Ascending aorta (tissue), 2 donors: ENCODE measurements at regions not wholly inside any gene's neighbourhood (a gene's known extent, or its start where the extent isn't known, plus 50 kb on each side); places are given as distances from the start of the nearest gene placed in this dataset.

Experiments used
- DNase-seq, 2 donors: peaks; one replicate each; pipeline ENCODE4 v3.0.0-alpha.2; 2019; ENCODE audit warnings: low spot score in 2 of 2
- H3K27ac ChIP-seq, 2 donors: fragments of 200-600 bp; sonication (generic); one replicate each; pipeline ENCODE4 v1.5.1; 2016 to 2017; ENCODE audit warnings: mild to moderate bottlenecking in 1 of 2
- H3K27me3 ChIP-seq: fragments of 200-600 bp; sonication (generic); one replicate; pipeline ENCODE4 v1.5.1; 2017
- H3K36me3 ChIP-seq, 2 donors: fragments of 200-600 bp; sonication (generic); one replicate each; pipeline ENCODE4 v1.5.1; 2016
- H3K4me1 ChIP-seq, 2 donors: fragments of 200-600 bp; sonication (generic); one replicate each; pipeline ENCODE4 v1.5.1; 2016 to 2017; ENCODE audit warnings: mild to moderate bottlenecking in 1 of 2
- H3K4me3 ChIP-seq, 2 donors: fragments of 200-600 bp; sonication (generic); one replicate each; pipeline ENCODE4 v1.5.1; 2016 to 2017; ENCODE audit warnings: mild to moderate bottlenecking in 1 of 2
- H3K9me3 ChIP-seq, 2 donors: fragments of 200-600 bp; sonication (generic); one replicate each; pipeline ENCODE4 v1.5.1; 2016
- CTCF ChIP-seq, 3 experiments: fragments of 200-600 bp in 2 of 3; fragments of 450-650 bp in 1 of 3; sonication (generic) in 2 of 3; IDR thresholded peaks; one replicate each; pipeline ENCODE4 v1.5.1; 2016 to 2019; ENCODE audit warnings: antibody characterized with exemption in 3 of 3, mild to moderate bottlenecking in 1 of 3, moderate library complexity in 1 of 3
- intact Hi-C: fragments of 100-400 bp; cut with DNase I; formaldehyde crosslinking; loops from one replicate; pipeline ENCODE4 v1.15.1; 2023

GRCh38 chr16:79535130-79535529 lies 65.4 kb downstream of the MAF start:
- intact Hi-C loops: no loop called here
- H3K27me3 ChIP-seq: no peaks in the 10 kb centered on the region
- no peak overlapping the region for H3K4me3 ChIP-seq
- no peaks in the 10 kb centered on the region for H3K9me3 ChIP-seq
- no peaks in the 10 kb centered on the region for H3K4me1 ChIP-seq
- H3K36me3 ChIP-seq: no peaks in the 10 kb centered on the region
- no peak for TF ChIP-seq CTCF (IDR thresholded peaks at IDR 0.05)
- H3K27ac ChIP-seq: no peak overlapping the region
- no peak for DNase-seq

GRCh38 chr16:79534143-79534542 lies 66.4 kb downstream of the MAF start:
- intact Hi-C loops: no loop called here
- no peaks in the 10 kb centered on the region for H3K36me3 ChIP-seq
- no peak for DNase-seq
- no peaks in the 10 kb centered on the region for H3K27me3 ChIP-seq
- no peaks in the 10 kb centered on the region for H3K4me1 ChIP-seq
- no peak overlapping the region for H3K4me3 ChIP-seq
- no peak for TF ChIP-seq CTCF (IDR thresholded peaks at IDR 0.05)
- H3K9me3 ChIP-seq: no peaks in the 10 kb centered on the region
- H3K27ac ChIP-seq: no peak overlapping the region

- DNase-seq: no peak
- TF ChIP-seq CTCF (IDR thresholded peaks at IDR 0.05): no peak
- H3K27ac ChIP-seq: no peak overlapping the region
- intact Hi-C loops: no loop called here
- H3K9me3 ChIP-seq: no peaks in the 10 kb centered on the region
- no peaks in the 10 kb centered on the region for H3K36me3 ChIP-seq
- no peaks in the 10 kb centered on the region for H3K27me3 ChIP-seq
- peaks cover 0 to under 1% of the 10 kb centered on the region in 2 donors for H3K4me1 ChIP-seq
- H3K4me3 ChIP-seq: no peak overlapping the region
Observed at GRCh38 chr16:79533292-79533691, 67.2 kb downstream of the MAF start.

- DNase-seq: no peak
- TF ChIP-seq CTCF (IDR thresholded peaks at IDR 0.05): no peak
- H3K9me3 ChIP-seq: no peaks in the 10 kb centered on the region
- no peaks in the 10 kb centered on the region for H3K27me3 ChIP-seq
- H3K4me3 ChIP-seq: no peak overlapping the region
- intact Hi-C loops: no loop called here
- peaks cover 0 to 3% of the 10 kb centered on the region in 2 donors for H3K4me1 ChIP-seq
- H3K36me3 ChIP-seq: no peaks in the 10 kb centered on the region
- no peak overlapping the region for H3K27ac ChIP-seq
Observed at GRCh38 chr16:79532785-79533184, 67.8 kb downstream of the MAF start.

GRCh38 chr16:79532273-79532672 lies 68.3 kb downstream of the MAF start:
- Histone ChIP-seq H3K9me3 (no peaks in the 10 kb centered on the region), H3K4me1 (peaks cover 0 to 3% of the 10 kb centered on the region in 2 donors), H3K27me3 (no peaks in the 10 kb centered on the region), H3K36me3 (no peaks in the 10 kb centered on the region), H3K27ac (no peak overlapping the region), H3K4me3 (no peak overlapping the region)
- no peak for DNase-seq
- no peak for TF ChIP-seq CTCF (IDR thresholded peaks at IDR 0.05)
- intact Hi-C loops: no loop called here

- no peak for DNase-seq
- intact Hi-C loops: no loop called here
- no peak overlapping the region for H3K4me3 ChIP-seq
- H3K36me3 ChIP-seq: no peaks in the 10 kb centered on the region
- no peak for TF ChIP-seq CTCF (IDR thresholded peaks at IDR 0.05)
- H3K27me3 ChIP-seq: no peaks in the 10 kb centered on the region
- peaks cover 0 to 3% of the 10 kb centered on the region in 2 donors for H3K4me1 ChIP-seq
- no peaks in the 10 kb centered on the region for H3K9me3 ChIP-seq
- no peak overlapping the region for H3K27ac ChIP-seq
Observed at GRCh38 chr16:79528338-79528737, 72.2 kb downstream of the MAF start.
